ENCODE measurements at regions not wholly inside any gene's neighbourhood (a gene's known extent, or its start where the extent isn't known, plus 50 kb on each side); places are given as distances from the start of the nearest gene placed in this dataset.

DNA sequence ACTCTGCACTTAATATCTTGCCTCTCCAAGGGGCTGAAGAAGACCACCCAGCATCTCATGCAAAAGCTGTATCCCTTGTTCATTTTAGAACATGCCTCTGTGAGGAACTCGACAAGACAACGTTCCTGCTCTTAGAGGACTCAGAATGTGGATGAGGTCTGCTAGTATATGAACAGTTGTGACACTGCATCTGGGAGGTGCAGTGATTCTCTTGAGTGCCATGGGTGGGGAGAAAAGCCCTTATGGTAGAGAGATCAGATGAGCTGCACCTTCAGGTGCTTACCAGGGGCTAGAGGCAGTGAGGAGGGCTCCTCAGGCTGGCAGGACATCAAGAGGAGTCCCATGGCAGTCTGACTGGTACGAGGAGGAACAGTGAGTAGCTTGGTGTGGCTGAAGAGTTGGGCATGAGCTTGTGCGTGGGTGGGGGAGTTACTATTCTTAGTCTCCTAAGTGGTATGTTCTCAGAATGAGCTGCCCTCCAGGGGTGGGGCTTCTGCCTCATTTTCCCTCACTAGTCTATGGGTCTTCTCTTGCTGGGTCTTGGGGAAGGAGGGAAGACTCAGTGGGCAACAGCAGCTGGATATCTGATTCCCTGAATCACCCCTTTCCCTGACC, 56.7 kb upstream of the ATP2B2 start:
- no TSS peak for BruUV-seq (replicated peaks)
- FAIRE-seq (no peak), ATAC-seq (no peak), DNase-seq (ENCODE audit: low spot score) (no peak)
- Histone ChIP-seq H4K20me1 (ENCODE audit: insufficient read depth, low read length) (no peaks in the 10 kb centered on the region), H3K4me2 (ENCODE audit: low read depth, low read length) (no peak overlapping the region), H3K9ac (ENCODE audit: insufficient read depth, low read depth, low read length) (no peak overlapping the region), H3K4me1 (ENCODE audit: insufficient read depth, low read length) (no peaks in the 10 kb centered on the region), H3K36me3 (replicated peaks in 1 of 2; ENCODE audit: control insufficient read depth in 1 of 2, insufficient read depth in 2 of 2, low read length in 2 of 2) (no peaks in the 10 kb centered on the region), H3K79me2 (ENCODE audit: insufficient read depth, low read length) (no peaks in the 10 kb centered on the region), H3K9me3 (ENCODE audit: low read length) (no peaks in the 10 kb centered on the region), H3K27me3 (ENCODE audit: control insufficient read depth in 1 of 2, insufficient read depth in 2 of 2, low read length in 2 of 2) (peaks cover 0 to 12% of the 10 kb centered on the region in 2 experiments; a peak in 2 of 5 replicates), H2AFZ (ENCODE audit: low read length) (no peak overlapping the region), H3K27ac (ENCODE audit: extremely low read length, insufficient read depth, low read length) (no peak overlapping the region), H3K4me3 (replicated peaks in 1 of 3; ENCODE audit: insufficient read depth in 1 of 3, low read depth in 2 of 3, low read length in 3 of 3) (no peak overlapping the region)
- intact Hi-C loops (cut with micrococcal nuclease; ENCODE audit: unreplicated experiment), result no loop called here
- 5% methylated on average over 3 of the region's 4 CpGs for WGBS (ENCODE audit: low lambda C conversion rate)
- POLR2A ChIA-PET, result no interaction called here
- TF ChIP-seq ZNF276 (CRISPR knock-in tag; IDR thresholded peaks at IDR 0.05; ENCODE audit: low read depth) (no peak), PBX2 (CRISPR knock-in tag; IDR thresholded peaks at IDR 0.05) (no peak), BHLHE40 (IDR thresholded peaks at IDR 0.05; ENCODE audit: low read length) (no peak), MYC (CRISPR knock-in tag; IDR thresholded peaks at IDR 0.05; ENCODE audit: borderline replicate concordance) (no peak), RBM39 (IDR thresholded peaks at IDR 0.05; ENCODE audit: low read depth, low read length, poor library complexity, severe bottlenecking) (no peak), EZH2 (conservative IDR thresholded peaks at IDR 0.05; ENCODE audit: low read depth, low read length) (no peak), ASH2L (IDR thresholded peaks at IDR 0.05; ENCODE audit: insufficient read length, low read depth, low read length) (no peak), AKAP8 (CRISPR knock-in tag; IDR thresholded peaks at IDR 0.05) (no peak)
- TF ChIP-seq, protein P1, sequence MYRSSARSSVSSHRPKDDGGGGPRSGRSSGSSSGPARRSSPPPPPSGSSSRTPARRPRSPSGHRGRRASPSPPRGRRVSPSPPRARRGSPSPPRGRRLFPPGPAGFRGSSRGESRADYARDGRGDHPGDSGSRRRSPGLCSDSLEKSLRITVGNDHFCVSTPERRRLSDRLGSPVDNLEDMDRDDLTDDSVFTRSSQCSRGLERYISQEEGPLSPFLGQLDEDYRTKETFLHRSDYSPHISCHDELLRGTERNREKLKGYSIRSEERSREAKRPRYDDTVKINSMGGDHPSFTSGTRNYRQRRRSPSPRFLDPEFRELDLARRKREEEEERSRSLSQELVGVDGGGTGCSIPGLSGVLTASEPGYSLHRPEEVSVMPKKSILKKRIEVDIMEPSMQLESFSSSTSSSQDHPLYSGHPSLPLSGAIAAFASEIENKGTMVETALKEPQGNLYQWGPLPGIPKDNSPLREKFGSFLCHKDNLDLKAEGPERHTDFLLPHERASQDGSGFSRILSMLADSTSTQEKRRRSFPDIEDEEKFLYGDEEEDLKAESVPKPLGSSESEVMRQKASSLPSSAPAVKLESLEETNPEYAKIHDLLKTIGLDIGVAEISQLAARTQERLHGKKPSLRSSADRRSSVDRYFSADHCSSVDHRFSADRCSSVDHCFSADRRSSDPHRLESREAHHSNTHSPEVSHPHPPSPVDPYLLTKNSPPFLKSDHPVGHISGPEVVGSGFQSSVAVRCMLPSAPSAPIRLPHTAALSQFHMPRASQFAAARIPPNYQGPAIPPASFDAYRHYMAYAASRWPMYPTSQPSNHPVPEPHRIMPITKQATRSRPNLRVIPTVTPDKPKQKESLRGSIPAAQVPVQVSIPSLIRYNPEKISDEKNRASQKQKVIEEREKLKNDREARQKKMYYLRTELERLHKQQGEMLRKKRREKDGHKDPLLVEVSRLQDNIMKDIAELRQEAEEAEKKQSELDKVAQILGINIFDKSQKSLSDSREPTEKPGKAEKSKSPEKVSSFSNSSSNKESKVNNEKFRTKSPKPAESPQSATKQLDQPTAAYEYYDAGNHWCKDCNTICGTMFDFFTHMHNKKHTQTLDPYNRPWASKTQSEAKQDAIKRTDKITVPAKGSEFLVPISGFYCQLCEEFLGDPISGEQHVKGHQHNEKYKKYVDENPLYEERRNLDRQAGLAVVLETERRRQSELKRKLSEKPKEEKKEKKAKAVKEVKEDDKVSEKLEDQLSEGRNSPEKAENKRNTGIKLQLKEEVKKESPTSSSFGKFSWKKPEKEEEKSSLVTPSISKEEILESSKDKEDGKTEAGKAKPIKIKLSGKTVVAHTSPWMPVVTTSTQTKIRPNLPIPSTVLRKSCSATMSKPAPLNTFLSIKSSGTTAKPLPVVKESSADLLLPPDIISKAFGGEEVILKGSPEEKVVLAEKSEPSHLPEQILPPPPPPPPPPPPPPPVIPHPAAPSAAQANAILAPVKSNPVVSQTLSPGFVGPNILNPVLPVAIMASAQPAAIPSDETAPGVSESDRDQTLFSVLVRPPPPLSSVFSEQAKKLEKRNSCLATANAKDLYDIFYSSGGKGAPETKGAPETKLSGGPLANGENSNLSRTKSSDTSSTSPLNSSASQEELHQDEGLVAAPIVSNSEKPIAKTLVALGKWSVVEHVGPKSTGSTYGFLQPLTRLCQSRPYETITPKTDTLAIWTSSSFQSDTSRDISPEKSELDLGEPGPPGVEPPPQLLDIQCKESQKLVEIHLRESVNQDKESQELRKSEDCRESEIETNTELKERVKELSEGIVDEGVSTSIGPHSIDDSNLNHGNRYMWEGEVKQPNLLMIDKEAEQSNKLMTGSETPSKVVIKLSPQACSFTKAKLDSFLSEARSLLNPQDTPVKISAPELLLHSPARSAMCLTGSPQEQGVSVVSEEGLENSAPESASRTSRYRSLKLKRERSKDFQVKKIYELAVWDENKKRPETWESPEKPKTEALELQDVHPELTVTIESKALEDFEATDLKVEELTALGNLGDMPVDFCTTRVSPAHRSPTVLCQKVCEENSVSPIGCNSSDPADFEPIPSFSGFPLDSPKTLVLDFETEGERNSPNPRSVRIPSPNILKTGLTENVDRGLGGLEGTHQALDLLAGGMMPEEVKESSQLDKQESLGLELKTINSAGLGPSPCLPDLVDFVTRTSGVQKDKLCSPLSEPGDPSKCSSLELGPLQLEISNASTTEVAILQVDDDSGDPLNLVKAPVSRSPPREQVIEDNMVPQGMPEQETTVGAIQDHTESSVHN (CRISPR knock-in tag; IDR thresholded peaks at IDR 0.05), result no peak
- CTCF ChIA-PET (ENCODE audit: low intra/inter-chr PET ratio, low total read pairs), result no interaction called here
- in situ Hi-C loops (cut with HindIII; ENCODE audit: extremely low pct_ligation_motif_present, low pct_unique_long_range_greater_than_20kb), result no loop called here

All from HepG2 (cell line).